H1 (cell line): ENCODE measurements at regions not wholly inside any gene's neighbourhood (a gene's known extent, or its start where the extent isn't known, plus 50 kb on each side); places are given as distances from the start of the nearest gene placed in this dataset.

Source experiments
- CHD2 ChIP-seq: IDR thresholded peaks from 2 replicates; pipeline ENCODE4 v1.6.1; 2012; ENCODE audit warnings: low read length, improper control_type of control experiment
- FOSL1 ChIP-seq: IDR thresholded peaks from 2 replicates; pipeline ENCODE4 v1.6.1; 2011; ENCODE audit warnings: mild to moderate bottlenecking, low read depth, low read length, moderate library complexity; ENCODE audit not compliant: insufficient read depth
- KDM1A ChIP-seq: fragments of 200-600, 300-600 bp; sonication (generic); IDR thresholded peaks from 2 replicates; pipeline ENCODE4 v1.7.1; 2016; ENCODE audit warnings: mild to moderate bottlenecking, low read length, borderline replicate concordance
- SAP30 ChIP-seq: fragments of 300-600 bp; sonication (generic); IDR thresholded peaks from 2 replicates; pipeline ENCODE4 v1.7.1; 2012; ENCODE audit warnings: low read length, moderate library complexity, mild to moderate bottlenecking, inconsistent platforms; ENCODE audit not compliant: insufficient read depth, insufficient replicate concordance
- SIN3A ChIP-seq, 2 experiments: IDR thresholded peaks in 1 of 2; conservative IDR thresholded peaks in 1 of 2; 2 replicates each; pipeline ENCODE4 v1.6.1; 2011 to 2012; ENCODE audit warnings: low read length in 2 of 2, improper control_type of control experiment in 1 of 2, low read depth in 1 of 2, mild to moderate bottlenecking in 1 of 2
- SIX5 ChIP-seq: IDR thresholded peaks from 2 replicates; pipeline ENCODE4 v1.6.1; 2011; ENCODE audit warnings: mild to moderate bottlenecking, low read depth, low read length
- TF ChIP-seq, protein P1 (sequence below): IDR thresholded peaks from 2 replicates; pipeline ENCODE4 v1.6.1; 2012; ENCODE audit warnings: low read length, inconsistent platforms

DNA sequence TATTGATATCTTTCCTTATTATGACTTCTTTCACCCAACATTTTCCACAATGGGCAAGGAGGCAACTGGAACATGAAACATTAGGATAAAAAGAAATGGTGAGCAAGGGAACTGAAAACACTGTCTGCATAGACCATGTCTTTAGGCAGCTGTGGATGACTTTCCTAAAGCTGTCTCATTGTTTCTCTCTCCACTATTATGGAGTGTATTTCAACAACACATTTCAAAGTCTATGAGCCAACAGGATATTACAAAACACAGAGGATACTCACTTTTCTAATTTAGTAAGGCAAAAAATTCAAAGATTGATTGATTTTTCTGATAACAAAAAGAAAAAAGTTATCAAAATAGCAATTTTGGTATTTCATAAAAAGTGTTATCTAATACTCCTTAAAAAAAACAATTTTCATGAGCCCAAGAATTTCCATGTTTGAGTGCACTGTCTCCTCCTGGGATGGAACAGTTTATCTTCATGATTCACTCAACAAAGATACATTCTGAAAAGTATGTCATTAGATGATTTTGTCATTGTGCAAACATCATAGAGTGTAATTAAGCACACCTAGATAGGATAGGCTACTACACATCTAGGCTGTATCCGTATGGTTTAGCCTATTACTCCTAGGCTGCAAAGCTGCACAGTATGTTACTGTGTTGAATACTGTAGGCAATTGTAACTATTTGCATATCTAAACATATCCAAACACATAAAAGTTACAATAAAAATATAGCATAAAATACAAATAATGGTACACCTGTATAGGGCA is 1568.4 kb downstream of the SLITRK5 start (continued):
- TF ChIP-seq, protein P1, sequence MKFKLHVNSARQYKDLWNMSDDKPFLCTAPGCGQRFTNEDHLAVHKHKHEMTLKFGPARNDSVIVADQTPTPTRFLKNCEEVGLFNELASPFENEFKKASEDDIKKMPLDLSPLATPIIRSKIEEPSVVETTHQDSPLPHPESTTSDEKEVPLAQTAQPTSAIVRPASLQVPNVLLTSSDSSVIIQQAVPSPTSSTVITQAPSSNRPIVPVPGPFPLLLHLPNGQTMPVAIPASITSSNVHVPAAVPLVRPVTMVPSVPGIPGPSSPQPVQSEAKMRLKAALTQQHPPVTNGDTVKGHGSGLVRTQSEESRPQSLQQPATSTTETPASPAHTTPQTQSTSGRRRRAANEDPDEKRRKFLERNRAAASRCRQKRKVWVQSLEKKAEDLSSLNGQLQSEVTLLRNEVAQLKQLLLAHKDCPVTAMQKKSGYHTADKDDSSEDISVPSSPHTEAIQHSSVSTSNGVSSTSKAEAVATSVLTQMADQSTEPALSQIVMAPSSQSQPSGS = no peak
- no peak for TF ChIP-seq FOSL1
- TF ChIP-seq SIX5 = no peak
- no peak for TF ChIP-seq SIN3A (conservative IDR thresholded peaks at IDR 0.05 in 1 of 2, IDR thresholded peaks at IDR 0.05 in 1 of 2; ENCODE audit: low read depth in 1 of 2, low read length in 2 of 2)
- TF ChIP-seq SAP30 = no peak
- TF ChIP-seq KDM1A = no peak
- no peak for TF ChIP-seq CHD2
